ENCODE measurements at regions not wholly inside any gene's neighbourhood (a gene's known extent, or its start where the extent isn't known, plus 50 kb on each side); places are given as distances from the start of the nearest gene placed in this dataset.

GRCh38 chr6:148085631-148086331 lies 256.9 kb upstream of the SASH1 start:
- TF ChIP-seq, protein P1, sequence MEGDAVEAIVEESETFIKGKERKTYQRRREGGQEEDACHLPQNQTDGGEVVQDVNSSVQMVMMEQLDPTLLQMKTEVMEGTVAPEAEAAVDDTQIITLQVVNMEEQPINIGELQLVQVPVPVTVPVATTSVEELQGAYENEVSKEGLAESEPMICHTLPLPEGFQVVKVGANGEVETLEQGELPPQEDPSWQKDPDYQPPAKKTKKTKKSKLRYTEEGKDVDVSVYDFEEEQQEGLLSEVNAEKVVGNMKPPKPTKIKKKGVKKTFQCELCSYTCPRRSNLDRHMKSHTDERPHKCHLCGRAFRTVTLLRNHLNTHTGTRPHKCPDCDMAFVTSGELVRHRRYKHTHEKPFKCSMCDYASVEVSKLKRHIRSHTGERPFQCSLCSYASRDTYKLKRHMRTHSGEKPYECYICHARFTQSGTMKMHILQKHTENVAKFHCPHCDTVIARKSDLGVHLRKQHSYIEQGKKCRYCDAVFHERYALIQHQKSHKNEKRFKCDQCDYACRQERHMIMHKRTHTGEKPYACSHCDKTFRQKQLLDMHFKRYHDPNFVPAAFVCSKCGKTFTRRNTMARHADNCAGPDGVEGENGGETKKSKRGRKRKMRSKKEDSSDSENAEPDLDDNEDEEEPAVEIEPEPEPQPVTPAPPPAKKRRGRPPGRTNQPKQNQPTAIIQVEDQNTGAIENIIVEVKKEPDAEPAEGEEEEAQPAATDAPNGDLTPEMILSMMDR (IDR thresholded peaks at IDR 0.05; ENCODE audit: control insufficient read depth, extremely low read depth, insufficient read depth) = no peak
- DNase-seq (ENCODE audit: low read depth) = no peak
- H3K4me3 ChIP-seq (ENCODE audit: low read depth, low read length) = no peak overlapping the region

DNA sequence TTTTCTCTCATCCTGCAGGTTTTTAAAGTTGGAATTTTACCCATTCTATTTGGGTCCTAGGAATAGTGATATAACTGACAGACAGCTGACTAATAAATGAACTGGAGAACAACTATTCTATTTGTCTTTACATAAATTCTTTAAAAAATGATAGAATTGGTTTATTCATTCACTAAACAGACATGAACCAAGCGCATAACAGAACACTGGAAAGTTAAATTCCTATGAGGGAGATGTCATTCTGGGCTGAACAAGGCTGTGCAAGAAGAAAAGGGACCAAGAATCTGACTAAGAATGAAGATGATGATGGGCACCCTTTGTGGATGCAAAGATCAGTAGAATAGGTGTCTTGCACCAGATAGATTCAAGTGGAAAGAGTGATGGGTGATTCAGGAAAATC lies 256.3 kb upstream of the SASH1 start:
- H3K4me3 ChIP-seq (ENCODE audit: low read depth, low read length) = no peak overlapping the region
- TF ChIP-seq, protein P1 (IDR thresholded peaks at IDR 0.05; ENCODE audit: control insufficient read depth, extremely low read depth, insufficient read depth) = no peak
- DNase-seq (ENCODE audit: low read depth) = no peak

DNA sequence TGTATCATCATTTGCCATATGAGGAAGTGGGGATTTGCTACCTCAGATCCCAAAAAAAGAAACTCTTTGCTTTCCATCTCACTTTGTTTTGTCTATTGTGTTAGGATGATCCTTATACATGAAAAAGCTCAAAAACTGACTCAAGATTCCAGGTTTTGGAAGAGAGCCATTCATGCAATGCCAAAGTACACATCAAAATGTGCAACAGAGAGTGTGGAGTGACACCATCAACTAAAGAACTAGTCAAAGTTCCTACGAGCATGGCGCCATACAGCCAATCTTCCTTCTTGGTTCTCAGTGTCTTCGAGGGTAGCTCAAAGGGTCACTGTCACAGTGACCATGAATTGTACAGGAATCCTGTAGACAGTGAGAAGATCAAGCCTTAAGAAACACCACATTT lies 255.8 kb upstream of the SASH1 start:
- DNase-seq (ENCODE audit: low read depth) = no peak
- no peak overlapping the region for H3K4me3 ChIP-seq (ENCODE audit: low read depth, low read length)
- TF ChIP-seq, protein P1 (IDR thresholded peaks at IDR 0.05; ENCODE audit: control insufficient read depth, extremely low read depth, insufficient read depth) = no peak

DNA sequence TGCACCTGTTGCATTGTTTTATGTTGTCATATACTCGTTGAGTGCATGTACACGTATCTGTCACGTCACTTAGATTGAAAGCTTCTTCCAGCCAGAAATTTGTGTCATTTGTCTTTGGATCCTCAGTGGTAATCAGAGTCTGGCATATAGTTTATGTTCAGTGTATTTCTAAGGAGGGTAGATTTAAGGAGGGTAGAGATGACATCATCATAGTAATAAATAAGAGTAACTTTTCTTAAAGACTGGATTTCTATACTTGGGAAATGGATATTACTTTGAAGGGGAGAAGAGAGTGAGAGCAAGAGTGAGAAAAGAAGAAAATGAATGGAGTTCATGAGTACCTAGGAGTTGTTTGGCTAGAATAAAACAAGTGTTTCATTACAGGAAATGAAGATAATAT lies 255.0 kb upstream of the SASH1 start:
- H3K4me3 ChIP-seq (ENCODE audit: low read depth, low read length) = no peak overlapping the region
- TF ChIP-seq, protein P1 (IDR thresholded peaks at IDR 0.05; ENCODE audit: control insufficient read depth, extremely low read depth, insufficient read depth) = no peak
- no peak for DNase-seq (ENCODE audit: low read depth)

- no peak for DNase-seq (ENCODE audit: low read depth)
- TF ChIP-seq, protein P1 (IDR thresholded peaks at IDR 0.05; ENCODE audit: control insufficient read depth, extremely low read depth, insufficient read depth) = no peak
- H3K4me3 ChIP-seq (ENCODE audit: low read depth, low read length) = no peak overlapping the region
These were observed 252.3 kb upstream of the SASH1 start for GRCh38 chr6:148090326-148090725.

- TF ChIP-seq, protein P1 (IDR thresholded peaks at IDR 0.05; ENCODE audit: control insufficient read depth, extremely low read depth, insufficient read depth) = no peak
- no peak for DNase-seq (ENCODE audit: low read depth)
- H3K4me3 ChIP-seq (ENCODE audit: low read depth, low read length) = no peak overlapping the region
These were observed 251.2 kb upstream of the SASH1 start for GRCh38 chr6:148091394-148091793.

- TF ChIP-seq, protein P1 (IDR thresholded peaks at IDR 0.05; ENCODE audit: control insufficient read depth, extremely low read depth, insufficient read depth) = no peak
- H3K4me3 ChIP-seq (ENCODE audit: low read depth, low read length) = no peak overlapping the region
- DNase-seq (ENCODE audit: low read depth) = no peak
These were observed 239.2 kb upstream of the SASH1 start for GRCh38 chr6:148103436-148103835.

All from LNCaP clone FGC (cell line).